Suprapubic skin (tissue), 4 donors: ENCODE measurements at regions not wholly inside any gene's neighbourhood (a gene's known extent, or its start where the extent isn't known, plus 50 kb on each side); places are given as distances from the start of the nearest gene placed in this dataset.
"Not testable (repeated sequence)": the region's sequence is repeated elsewhere in the genome, so short reads cannot be mapped to it uniquely, and the experiment has no call there.

Experiments used
- EP300 ChIP-seq: sonication (generic); formaldehyde crosslinking; IDR thresholded peaks from one replicate; pipeline ENCODE4 v1.6.1; 2017; ENCODE audit warnings: antibody characterized with exemption
- POLR2A ChIP-seq, 2 donors: fragments of 450-650 bp; IDR thresholded peaks; one replicate each; pipeline ENCODE4 v1.6.1; 2017; ENCODE audit warnings: antibody characterized with exemption in 2 of 2, mild to moderate bottlenecking in 2 of 2, moderate library complexity in 2 of 2
- POLR2AphosphoS5 ChIP-seq, 3 donors: sonication (generic); formaldehyde crosslinking; IDR thresholded peaks; one replicate each; pipeline ENCODE4 v1.6.1; 2017; ENCODE audit warnings: antibody characterized with exemption in 3 of 3
- TF ChIP-seq, protein P1 (sequence below), 2 donors: fragments of 200-600 bp in 1 of 2; fragments of 450-650 bp in 1 of 2; sonication (generic) in 1 of 2; IDR thresholded peaks; one replicate each; pipeline ENCODE4 v1.5.1; 2016 to 2019; ENCODE audit warnings: antibody characterized with exemption in 2 of 2, mild to moderate bottlenecking in 1 of 2, moderate library complexity in 1 of 2

DNA sequence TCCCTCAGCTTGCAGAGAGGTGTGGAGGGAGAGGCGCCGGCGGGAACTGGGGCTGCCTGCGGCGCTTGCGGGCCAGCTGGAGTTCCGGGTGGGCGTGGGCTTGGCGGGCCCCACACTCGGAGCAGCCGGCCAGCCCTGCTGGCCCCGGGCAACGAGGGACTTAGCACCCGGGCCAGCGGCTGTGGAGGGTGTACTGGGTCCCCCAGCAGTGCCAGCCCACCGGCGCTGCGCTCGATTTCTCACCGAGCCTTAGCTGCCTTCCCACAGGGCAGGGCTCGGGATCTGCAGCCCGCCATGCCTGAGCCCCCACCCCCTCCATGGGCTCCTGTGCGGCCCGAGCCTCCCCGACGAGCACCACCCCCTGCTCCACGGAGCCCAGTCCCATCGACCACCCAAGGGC, 133.5 kb upstream of the NRP1 start:
- TF ChIP-seq, protein P1, sequence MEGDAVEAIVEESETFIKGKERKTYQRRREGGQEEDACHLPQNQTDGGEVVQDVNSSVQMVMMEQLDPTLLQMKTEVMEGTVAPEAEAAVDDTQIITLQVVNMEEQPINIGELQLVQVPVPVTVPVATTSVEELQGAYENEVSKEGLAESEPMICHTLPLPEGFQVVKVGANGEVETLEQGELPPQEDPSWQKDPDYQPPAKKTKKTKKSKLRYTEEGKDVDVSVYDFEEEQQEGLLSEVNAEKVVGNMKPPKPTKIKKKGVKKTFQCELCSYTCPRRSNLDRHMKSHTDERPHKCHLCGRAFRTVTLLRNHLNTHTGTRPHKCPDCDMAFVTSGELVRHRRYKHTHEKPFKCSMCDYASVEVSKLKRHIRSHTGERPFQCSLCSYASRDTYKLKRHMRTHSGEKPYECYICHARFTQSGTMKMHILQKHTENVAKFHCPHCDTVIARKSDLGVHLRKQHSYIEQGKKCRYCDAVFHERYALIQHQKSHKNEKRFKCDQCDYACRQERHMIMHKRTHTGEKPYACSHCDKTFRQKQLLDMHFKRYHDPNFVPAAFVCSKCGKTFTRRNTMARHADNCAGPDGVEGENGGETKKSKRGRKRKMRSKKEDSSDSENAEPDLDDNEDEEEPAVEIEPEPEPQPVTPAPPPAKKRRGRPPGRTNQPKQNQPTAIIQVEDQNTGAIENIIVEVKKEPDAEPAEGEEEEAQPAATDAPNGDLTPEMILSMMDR (IDR thresholded peaks at IDR 0.05) = not testable (repeated sequence)
- TF ChIP-seq POLR2A (IDR thresholded peaks at IDR 0.05); POLR2AphosphoS5 (IDR thresholded peaks at IDR 0.05); EP300: not testable (repeated sequence)
